ENCODE measurements at regions not wholly inside any gene's neighbourhood (a gene's known extent, or its start where the extent isn't known, plus 50 kb on each side); places are given as distances from the start of the nearest gene placed in this dataset.

DNA sequence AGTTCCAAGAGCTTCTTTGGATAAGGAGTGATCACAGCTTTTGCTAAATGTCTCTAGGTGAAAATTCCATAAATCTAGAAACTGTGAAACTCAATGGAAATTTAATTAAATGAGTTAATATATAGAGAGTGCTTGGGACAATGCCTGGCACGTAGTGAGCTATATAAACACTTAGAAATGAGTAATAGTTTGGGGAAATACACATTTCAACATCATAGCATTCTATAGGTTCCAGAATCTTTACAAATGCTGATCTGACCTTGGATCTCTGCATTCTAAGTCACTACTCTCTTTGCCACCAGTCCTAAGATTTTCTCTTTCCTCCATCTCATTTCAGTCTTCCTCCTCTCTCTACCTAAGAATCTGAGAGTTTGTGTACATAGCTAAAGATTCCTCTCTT is 175.6 kb downstream of the SOX9 start:
- Mint-ChIP-seq H3K4me1 (ENCODE audit: low read depth) (no peaks in the 10 kb centered on the region), H3K36me3 (ENCODE audit: low read depth) (no peaks in the 10 kb centered on the region), H3K9me3 (no peaks in the 10 kb centered on the region), H3K27ac (no peak overlapping the region), H3K27me3 (peaks cover 2% of the 10 kb centered on the region), H3K4me3 (no peak overlapping the region)
- ChIA-PET POLR2A (no interaction called here), CTCF (no interaction called here)
- TF ChIP-seq CTCF (IDR thresholded peaks at IDR 0.05): no peak
- intact Hi-C loops (cut with micrococcal nuclease): no loop called here
- no peak for DNase-seq
- no peak for ATAC-seq

DNA sequence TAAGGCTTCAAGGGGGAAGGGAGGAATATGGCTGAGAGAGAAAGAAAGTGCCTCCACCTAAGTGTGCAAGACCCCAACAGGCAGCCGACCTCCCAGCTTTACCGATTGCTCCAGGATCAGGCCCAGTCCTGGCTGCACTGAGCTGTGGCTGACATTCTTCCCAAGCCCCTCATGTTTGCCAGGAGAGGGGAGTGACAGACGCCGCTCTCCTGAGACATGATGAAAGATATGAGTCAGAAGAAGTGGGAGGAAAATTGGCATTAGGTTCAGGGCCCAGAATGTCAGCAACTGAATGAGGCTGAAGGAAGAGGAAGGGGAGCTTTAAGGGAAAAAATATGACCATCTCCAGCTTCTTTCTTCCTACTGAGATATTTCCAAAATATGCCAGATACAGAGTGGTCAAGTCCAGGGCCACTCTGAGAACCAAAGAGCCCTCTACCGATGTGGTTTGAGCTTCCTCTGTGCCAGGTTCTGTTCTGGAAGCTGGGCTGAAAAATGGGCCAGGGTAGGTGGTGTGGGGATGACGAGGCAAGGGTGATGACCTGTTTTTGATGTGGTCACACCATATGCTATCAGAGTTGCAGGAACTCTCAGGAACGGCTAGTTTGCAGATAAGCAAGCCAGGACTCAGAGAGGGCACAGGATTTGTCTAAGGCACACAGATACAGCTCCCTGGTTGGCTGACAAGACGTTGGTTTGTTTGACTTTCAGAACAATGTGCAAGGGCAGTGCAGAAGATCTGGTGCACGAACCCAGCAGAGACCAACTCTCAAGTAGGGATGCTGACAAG is 176.7 kb downstream of the SOX9 start:
- H3K36me3 Mint-ChIP-seq (ENCODE audit: low read depth): no peaks in the 10 kb centered on the region
- POLR2A ChIA-PET: no interaction called here
- DNase-seq: no peak

GRCh38 chr17:72299100-72299499 is 178.3 kb downstream of the SOX9 start:
- no peak overlapping the region for H3K27ac Mint-ChIP-seq
- ATAC-seq (no peak), DNase-seq (no peak)
- no peaks in the 10 kb centered on the region for H3K36me3 Mint-ChIP-seq (ENCODE audit: low read depth)
- ChIA-PET POLR2A (no interaction called here), CTCF (no interaction called here)
- H3K9me3 Mint-ChIP-seq: no peaks in the 10 kb centered on the region
- H3K27me3 Mint-ChIP-seq: peaks cover 2% of the 10 kb centered on the region
- no peak overlapping the region for H3K4me3 Mint-ChIP-seq
- H3K4me1 Mint-ChIP-seq (ENCODE audit: low read depth): no peaks in the 10 kb centered on the region
- intact Hi-C loops (cut with micrococcal nuclease): no loop called here
- TF ChIP-seq CTCF (IDR thresholded peaks at IDR 0.05): no peak

More for the DNA sequence above, 176.7 kb downstream of the SOX9 start:
- Mint-ChIP-seq H3K27me3 (peaks cover 2% of the 10 kb centered on the region), H3K27ac (no peak overlapping the region), H3K9me3 (no peaks in the 10 kb centered on the region), H3K4me3 (no peak overlapping the region), H3K4me1 (ENCODE audit: low read depth) (no peaks in the 10 kb centered on the region)
- CTCF ChIA-PET: no interaction called here
- ATAC-seq: no peak
- intact Hi-C loops (cut with micrococcal nuclease): no loop called here
- no peak for TF ChIP-seq CTCF (IDR thresholded peaks at IDR 0.05)

GRCh38 chr17:72299592-72299991 is 178.8 kb downstream of the SOX9 start:
- no peak for ATAC-seq

More at GRCh38 chr17:72299592-72299991, 178.8 kb downstream of the SOX9 start:
- H3K27ac Mint-ChIP-seq: no peak overlapping the region
- H3K4me1 Mint-ChIP-seq (ENCODE audit: low read depth): no peaks in the 10 kb centered on the region
- H3K9me3 Mint-ChIP-seq: no peaks in the 10 kb centered on the region
- no peak for TF ChIP-seq CTCF (IDR thresholded peaks at IDR 0.05)
- H3K36me3 Mint-ChIP-seq (ENCODE audit: low read depth): no peaks in the 10 kb centered on the region
- no peak for DNase-seq
- POLR2A ChIA-PET: no interaction called here
- CTCF ChIA-PET: no interaction called here
- no peak overlapping the region for H3K4me3 Mint-ChIP-seq
- peaks cover 2% of the 10 kb centered on the region for H3K27me3 Mint-ChIP-seq
- intact Hi-C loops (cut with micrococcal nuclease): no loop called here

All from activated CD8-positive, alpha-beta T cell treated with anti-CD3 and anti-CD28 coated beads for 36 hours (primary cell).